ENCODE measurements at regions not wholly inside any gene's neighbourhood (a gene's known extent, or its start where the extent isn't known, plus 50 kb on each side); places are given as distances from the start of the nearest gene placed in this dataset.

GRCh38 chr15:61724251-61724939, 335.9 kb downstream of the VPS13C start:
- dilution Hi-C loops (cut with MboI; ENCODE audit: extremely low pct_ligation_motif_present, low sequenced_read_pairs): no loop called here
- no peak for FAIRE-seq
- TF ChIP-seq CTCF (optimal IDR thresholded peaks at IDR 0.05 in 1 of 3, IDR thresholded peaks at IDR 0.05 in 1 of 3, conservative IDR thresholded peaks at IDR 0.05 in 1 of 3; ENCODE audit: extremely low read depth in 1 of 3, insufficient read depth in 2 of 3, low read length in 3 of 3) (no peak), EZH2 (IDR thresholded peaks at IDR 0.05; ENCODE audit: low read length) (no peak)

GRCh38 chr15:61721418-61721817, 338.8 kb downstream of the VPS13C start:
- H3K9me1 ChIP-seq (ENCODE audit: control insufficient read depth, extremely low read depth, insufficient read depth, low read length): no peaks in the 10 kb centered on the region
- no peaks in the 10 kb centered on the region for H3K36me3 ChIP-seq (ENCODE audit: control insufficient read depth in 2 of 2, extremely low read depth in 1 of 2, insufficient read depth in 2 of 2, low read length in 2 of 2)
- no peak overlapping the region for H3K27ac ChIP-seq (ENCODE audit: control insufficient read depth, insufficient read depth, low read length)
- H2AFZ ChIP-seq (ENCODE audit: control insufficient read depth, low read length): no peak overlapping the region
- H3K9ac ChIP-seq (ENCODE audit: control insufficient read depth, extremely low read depth, insufficient read depth, low read length): no peak overlapping the region
- no peaks in the 10 kb centered on the region for H3K9me3 ChIP-seq (ENCODE audit: control insufficient read depth, low read depth, low read length)
- no peak overlapping the region for H3K4me3 ChIP-seq (ENCODE audit: control insufficient read depth in 2 of 3, extremely low read depth in 1 of 3, insufficient read depth in 2 of 3, low read depth in 1 of 3, low read length in 3 of 3)
- no peaks in the 10 kb centered on the region for H4K20me1 ChIP-seq (ENCODE audit: control insufficient read depth, extremely low read depth, insufficient read depth, low read length)
- H3K4me1 ChIP-seq (ENCODE audit: control insufficient read depth, extremely low read depth, insufficient read depth, low read length): no peaks in the 10 kb centered on the region
- FAIRE-seq (no peak), DNase-seq (ENCODE audit: low read depth, low spot score) (no peak)
- H3K79me2 ChIP-seq (ENCODE audit: control insufficient read depth, insufficient read depth, low read length): no peaks in the 10 kb centered on the region
- TF ChIP-seq EZH2 (IDR thresholded peaks at IDR 0.05; ENCODE audit: low read length): no peak
- no peak for TF ChIP-seq CTCF (optimal IDR thresholded peaks at IDR 0.05 in 1 of 3, IDR thresholded peaks at IDR 0.05 in 1 of 3, conservative IDR thresholded peaks at IDR 0.05 in 1 of 3; ENCODE audit: extremely low read depth in 1 of 3, insufficient read depth in 2 of 3, low read length in 3 of 3)
- no peak overlapping the region for H3K4me2 ChIP-seq (ENCODE audit: control insufficient read depth, extremely low read depth, insufficient read depth, low read depth, low read length)
- H3K27me3 ChIP-seq (ENCODE audit: control insufficient read depth, extremely low read depth, insufficient read depth, low read length): peaks cover 4% of the 10 kb centered on the region
- dilution Hi-C loops (cut with MboI; ENCODE audit: extremely low pct_ligation_motif_present, low sequenced_read_pairs): no loop called here

More at GRCh38 chr15:61724251-61724939, 335.9 kb downstream of the VPS13C start:
- Histone ChIP-seq H3K36me3 (ENCODE audit: control insufficient read depth in 2 of 2, extremely low read depth in 1 of 2, insufficient read depth in 2 of 2, low read length in 2 of 2) (no peaks in the 10 kb centered on the region), H3K4me2 (ENCODE audit: control insufficient read depth, extremely low read depth, insufficient read depth, low read depth, low read length) (no peak overlapping the region), H3K9me1 (ENCODE audit: control insufficient read depth, extremely low read depth, insufficient read depth, low read length) (no peaks in the 10 kb centered on the region), H3K27ac (ENCODE audit: control insufficient read depth, insufficient read depth, low read length) (no peak overlapping the region), H3K79me2 (ENCODE audit: control insufficient read depth, insufficient read depth, low read length) (no peaks in the 10 kb centered on the region), H3K4me1 (ENCODE audit: control insufficient read depth, extremely low read depth, insufficient read depth, low read length) (no peaks in the 10 kb centered on the region), H3K9me3 (ENCODE audit: control insufficient read depth, low read depth, low read length) (no peaks in the 10 kb centered on the region), H4K20me1 (ENCODE audit: control insufficient read depth, extremely low read depth, insufficient read depth, low read length) (no peaks in the 10 kb centered on the region), H3K4me3 (ENCODE audit: control insufficient read depth in 2 of 3, extremely low read depth in 1 of 3, insufficient read depth in 2 of 3, low read depth in 1 of 3, low read length in 3 of 3) (no peak overlapping the region), H2AFZ (ENCODE audit: control insufficient read depth, low read length) (no peak overlapping the region), H3K27me3 (ENCODE audit: control insufficient read depth, extremely low read depth, insufficient read depth, low read length) (peaks cover 4% of the 10 kb centered on the region), H3K9ac (ENCODE audit: control insufficient read depth, extremely low read depth, insufficient read depth, low read length) (no peak overlapping the region)
- DNase-seq (ENCODE audit: low read depth, low spot score): no peak

Data from keratinocyte (primary cell).